ENCODE measurements at regions not wholly inside any gene's neighbourhood (a gene's known extent, or its start where the extent isn't known, plus 50 kb on each side); places are given as distances from the start of the nearest gene placed in this dataset.

GRCh38 chr6:125665295-125665814 is 84.1 kb upstream of the HEY2 start:
- no peaks in the 10 kb centered on the region for H3K9me3 ChIP-seq (ENCODE audit: low read length)
- no peak overlapping the region for H2AFZ ChIP-seq (ENCODE audit: low read length)
- no peaks in the 10 kb centered on the region for H3K4me1 ChIP-seq (ENCODE audit: low read length)
- H3K27me3 ChIP-seq (ENCODE audit: low read length), result no peaks in the 10 kb centered on the region
- H3K79me2 ChIP-seq (ENCODE audit: low read length), result no peaks in the 10 kb centered on the region
- no peaks in the 10 kb centered on the region for H3K36me3 ChIP-seq (ENCODE audit: insufficient read depth, low read length)
- no peak overlapping the region for H3K27ac ChIP-seq (ENCODE audit: low read length)
- H3K9me2 ChIP-seq (replicated peaks; ENCODE audit: insufficient read depth, low read length), result no peaks in the 10 kb centered on the region
- H3K4me3 ChIP-seq (ENCODE audit: low read length), result no peak overlapping the region
- H3K9ac ChIP-seq (ENCODE audit: low read length), result no peak overlapping the region
- no peak overlapping the region for H3K4me2 ChIP-seq (ENCODE audit: low read depth, low read length, poor library complexity, severe bottlenecking)
- H4K20me1 ChIP-seq (ENCODE audit: insufficient read depth, low read depth, low read length), result no peaks in the 10 kb centered on the region
- no peak for DNase-seq

- no peak for DNase-seq
- no peaks in the 10 kb centered on the region for H3K79me2 ChIP-seq (ENCODE audit: low read length)
- no peaks in the 10 kb centered on the region for H3K27me3 ChIP-seq (ENCODE audit: low read length)
These were observed 82.1 kb upstream of the HEY2 start for GRCh38 chr6:125667326-125667725.

DNA sequence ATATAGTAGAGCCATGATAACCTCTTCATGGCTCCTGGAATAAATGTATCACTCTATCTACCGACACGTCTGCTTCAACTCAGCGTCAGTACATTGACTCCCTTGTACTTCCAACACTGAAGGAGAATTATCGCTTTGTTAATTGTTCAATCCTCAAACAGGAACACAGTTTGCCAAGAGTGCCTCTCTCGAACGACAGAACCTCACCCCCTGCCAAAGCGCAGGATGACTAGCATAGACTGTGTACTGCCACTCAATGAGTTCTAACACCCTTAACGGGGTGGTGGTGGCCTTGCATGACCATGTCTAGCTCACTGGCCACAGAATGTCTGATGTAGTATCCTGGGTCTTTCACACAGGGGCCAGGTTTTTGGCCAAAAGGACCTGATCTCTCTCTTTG is 81.4 kb upstream of the HEY2 start:
- Histone ChIP-seq H3K9me3 (ENCODE audit: low read length) (no peaks in the 10 kb centered on the region), H3K27ac (ENCODE audit: low read length) (no peak overlapping the region), H3K4me2 (ENCODE audit: low read depth, low read length, poor library complexity, severe bottlenecking) (no peak overlapping the region), H2AFZ (ENCODE audit: low read length) (no peak overlapping the region), H3K4me1 (ENCODE audit: low read length) (no peaks in the 10 kb centered on the region), H3K4me3 (ENCODE audit: low read length) (no peak overlapping the region), H3K27me3 (ENCODE audit: low read length) (no peaks in the 10 kb centered on the region), H3K9ac (ENCODE audit: low read length) (no peak overlapping the region), H3K79me2 (ENCODE audit: low read length) (no peaks in the 10 kb centered on the region), H3K9me2 (replicated peaks; ENCODE audit: insufficient read depth, low read length) (no peaks in the 10 kb centered on the region), H3K36me3 (ENCODE audit: insufficient read depth, low read length) (no peaks in the 10 kb centered on the region), H4K20me1 (ENCODE audit: insufficient read depth, low read depth, low read length) (no peaks in the 10 kb centered on the region)
- no peak for DNase-seq

More at GRCh38 chr6:125667326-125667725, 82.1 kb upstream of the HEY2 start:
- no peak overlapping the region for H2AFZ ChIP-seq (ENCODE audit: low read length)
- H3K4me1 ChIP-seq (ENCODE audit: low read length), result no peaks in the 10 kb centered on the region
- no peak overlapping the region for H3K4me2 ChIP-seq (ENCODE audit: low read depth, low read length, poor library complexity, severe bottlenecking)
- no peak overlapping the region for H3K4me3 ChIP-seq (ENCODE audit: low read length)
- no peaks in the 10 kb centered on the region for H3K36me3 ChIP-seq (ENCODE audit: insufficient read depth, low read length)
- no peak overlapping the region for H3K9ac ChIP-seq (ENCODE audit: low read length)
- no peaks in the 10 kb centered on the region for H3K9me2 ChIP-seq (replicated peaks; ENCODE audit: insufficient read depth, low read length)
- H4K20me1 ChIP-seq (ENCODE audit: insufficient read depth, low read depth, low read length), result no peaks in the 10 kb centered on the region
- no peaks in the 10 kb centered on the region for H3K9me3 ChIP-seq (ENCODE audit: low read length)
- H3K27ac ChIP-seq (ENCODE audit: low read length), result no peak overlapping the region

DNA sequence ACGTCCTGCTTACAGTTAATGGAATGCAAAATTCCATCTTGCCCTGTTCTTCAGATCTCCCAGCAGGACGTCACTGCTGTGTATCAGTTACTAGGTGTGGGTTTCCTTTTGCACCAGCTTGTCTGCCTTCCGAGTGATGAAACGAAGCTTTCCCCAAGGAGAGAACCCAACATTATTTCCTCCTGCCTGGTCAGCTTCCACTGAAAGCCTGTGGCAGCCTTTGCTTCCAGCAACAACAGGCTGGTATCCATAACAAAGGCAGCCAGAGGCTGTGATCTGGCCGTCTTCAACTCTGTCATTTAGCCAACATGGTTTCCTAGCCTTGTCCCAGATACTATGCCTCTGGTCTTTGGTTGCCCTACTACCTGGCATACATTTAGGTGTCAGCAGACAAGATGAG is 78.9 kb upstream of the HEY2 start:
- Histone ChIP-seq H4K20me1 (ENCODE audit: insufficient read depth, low read depth, low read length) (no peaks in the 10 kb centered on the region), H3K27me3 (ENCODE audit: low read length) (no peaks in the 10 kb centered on the region), H3K36me3 (ENCODE audit: insufficient read depth, low read length) (no peaks in the 10 kb centered on the region), H3K9me3 (ENCODE audit: low read length) (no peaks in the 10 kb centered on the region), H3K9ac (ENCODE audit: low read length) (no peak overlapping the region), H2AFZ (ENCODE audit: low read length) (no peak overlapping the region), H3K27ac (ENCODE audit: low read length) (no peak overlapping the region), H3K4me2 (ENCODE audit: low read depth, low read length, poor library complexity, severe bottlenecking) (no peak overlapping the region), H3K79me2 (ENCODE audit: low read length) (no peaks in the 10 kb centered on the region), H3K4me3 (ENCODE audit: low read length) (no peak overlapping the region), H3K4me1 (ENCODE audit: low read length) (no peaks in the 10 kb centered on the region), H3K9me2 (replicated peaks; ENCODE audit: insufficient read depth, low read length) (no peaks in the 10 kb centered on the region)
- no peak for DNase-seq

DNA sequence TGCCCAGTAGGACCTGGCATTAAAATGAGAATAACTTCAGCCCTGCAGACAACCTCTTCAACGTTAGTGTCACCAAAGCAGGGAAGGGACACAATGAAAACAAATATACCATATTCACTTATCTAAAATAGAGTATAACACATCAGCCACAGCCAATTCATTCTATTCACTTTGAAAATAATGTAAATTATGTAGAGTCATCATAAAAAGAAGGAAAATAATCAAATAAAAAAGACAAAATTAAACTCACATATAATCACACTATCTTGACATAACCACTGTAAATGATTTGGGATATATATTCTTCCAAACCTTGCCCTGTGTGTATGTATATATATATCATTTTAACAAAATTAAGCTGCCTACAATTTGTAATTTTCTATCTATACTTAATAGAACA is 78.1 kb upstream of the HEY2 start:
- Histone ChIP-seq H3K9me3 (ENCODE audit: low read length) (no peaks in the 10 kb centered on the region), H3K9me2 (replicated peaks; ENCODE audit: insufficient read depth, low read length) (no peaks in the 10 kb centered on the region), H2AFZ (ENCODE audit: low read length) (no peak overlapping the region), H3K9ac (ENCODE audit: low read length) (no peak overlapping the region), H3K4me1 (ENCODE audit: low read length) (no peaks in the 10 kb centered on the region), H3K27me3 (ENCODE audit: low read length) (no peaks in the 10 kb centered on the region), H3K36me3 (ENCODE audit: insufficient read depth, low read length) (no peaks in the 10 kb centered on the region), H4K20me1 (ENCODE audit: insufficient read depth, low read depth, low read length) (no peaks in the 10 kb centered on the region), H3K27ac (ENCODE audit: low read length) (no peak overlapping the region), H3K4me2 (ENCODE audit: low read depth, low read length, poor library complexity, severe bottlenecking) (no peak overlapping the region), H3K79me2 (ENCODE audit: low read length) (no peaks in the 10 kb centered on the region), H3K4me3 (ENCODE audit: low read length) (no peak overlapping the region)
- DNase-seq, result no peak

DNA sequence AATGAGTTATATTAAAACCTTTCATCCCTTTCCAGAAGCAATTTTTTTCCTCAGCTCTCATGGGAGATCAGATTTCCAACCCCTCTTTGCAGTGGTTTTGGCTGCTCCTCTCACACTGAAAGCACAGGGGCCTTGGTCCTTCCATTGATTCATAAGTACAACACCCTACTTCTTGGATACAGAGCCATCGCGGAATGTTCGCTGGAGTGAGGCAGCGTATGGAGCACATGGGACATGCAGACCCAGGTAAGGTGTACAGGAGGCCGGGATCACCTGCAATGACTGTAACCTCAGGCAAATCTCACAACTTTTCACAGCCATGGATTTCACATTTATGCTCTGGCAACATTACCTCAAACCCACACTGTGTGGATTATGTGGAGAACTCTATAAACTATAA is 75.2 kb upstream of the HEY2 start:
- H2AFZ ChIP-seq (ENCODE audit: low read length), result no peak overlapping the region
- no peak overlapping the region for H3K4me3 ChIP-seq (ENCODE audit: low read length)
- H3K36me3 ChIP-seq (ENCODE audit: insufficient read depth, low read length), result no peaks in the 10 kb centered on the region
- H3K79me2 ChIP-seq (ENCODE audit: low read length), result no peaks in the 10 kb centered on the region
- no peaks in the 10 kb centered on the region for H3K9me3 ChIP-seq (ENCODE audit: low read length)
- no peaks in the 10 kb centered on the region for H3K4me1 ChIP-seq (ENCODE audit: low read length)
- H3K27me3 ChIP-seq (ENCODE audit: low read length), result no peaks in the 10 kb centered on the region
- no peak overlapping the region for H3K9ac ChIP-seq (ENCODE audit: low read length)
- H3K4me2 ChIP-seq (ENCODE audit: low read depth, low read length, poor library complexity, severe bottlenecking), result no peak overlapping the region
- no peaks in the 10 kb centered on the region for H4K20me1 ChIP-seq (ENCODE audit: insufficient read depth, low read depth, low read length)
- no peak for DNase-seq
- H3K9me2 ChIP-seq (replicated peaks; ENCODE audit: insufficient read depth, low read length), result no peaks in the 10 kb centered on the region
- H3K27ac ChIP-seq (ENCODE audit: low read length), result no peak overlapping the region

DNA sequence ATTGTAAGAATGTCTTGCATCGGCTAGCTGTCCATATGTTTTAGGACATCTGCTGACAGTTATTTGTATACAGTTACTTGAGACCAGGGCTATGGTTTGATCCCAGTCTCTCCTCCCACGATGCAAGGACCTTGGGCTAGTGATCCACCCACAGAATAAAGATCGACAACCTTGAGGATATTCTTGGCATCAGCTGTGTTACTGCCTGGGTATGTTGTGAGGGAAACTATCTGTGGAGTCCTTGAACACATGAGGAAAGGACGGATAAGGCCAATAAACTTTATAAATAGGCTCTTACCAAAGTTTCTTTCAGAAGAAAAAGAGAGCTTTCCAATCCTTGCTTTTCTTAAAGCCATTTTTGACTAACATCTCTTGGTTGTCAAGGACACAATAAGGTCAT is 70.8 kb upstream of the HEY2 start:
- Histone ChIP-seq H3K4me1 (ENCODE audit: low read length) (peaks cover 5% of the 10 kb centered on the region), H3K9ac (ENCODE audit: low read length) (no peak overlapping the region), H3K4me3 (ENCODE audit: low read length) (no peak overlapping the region), H2AFZ (ENCODE audit: low read length) (no peak overlapping the region), H3K9me3 (ENCODE audit: low read length) (no peaks in the 10 kb centered on the region), H4K20me1 (ENCODE audit: insufficient read depth, low read depth, low read length) (no peaks in the 10 kb centered on the region), H3K4me2 (ENCODE audit: low read depth, low read length, poor library complexity, severe bottlenecking) (no peak overlapping the region), H3K27ac (ENCODE audit: low read length) (no peak overlapping the region), H3K27me3 (ENCODE audit: low read length) (no peaks in the 10 kb centered on the region; the same call in 1 of the 2 replicates), H3K36me3 (ENCODE audit: insufficient read depth, low read length) (no peaks in the 10 kb centered on the region), H3K79me2 (ENCODE audit: low read length) (no peaks in the 10 kb centered on the region), H3K9me2 (replicated peaks; ENCODE audit: insufficient read depth, low read length) (no peaks in the 10 kb centered on the region)
- DNase-seq, result no peak

DNA sequence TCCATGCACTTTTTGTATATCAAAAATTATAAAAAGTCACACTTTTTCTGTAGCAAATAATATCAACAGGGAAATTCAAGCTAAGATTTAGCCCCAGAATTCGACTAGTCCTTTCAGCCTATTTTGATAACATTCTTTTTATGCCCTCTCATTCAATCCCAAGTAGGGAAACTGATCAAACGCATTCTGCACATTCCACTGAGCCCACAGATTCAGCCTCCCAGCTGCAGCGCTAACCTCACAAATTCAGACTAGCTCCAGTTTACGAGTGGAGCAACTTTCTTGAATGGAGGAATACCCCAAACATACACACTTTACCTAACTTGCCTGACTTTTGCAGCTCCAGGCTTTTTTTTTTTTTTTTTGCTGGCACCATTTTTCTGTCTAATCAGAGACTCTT is 70.3 kb upstream of the HEY2 start:
- Histone ChIP-seq H3K27me3 (ENCODE audit: low read length) (no peaks in the 10 kb centered on the region; the same call in 1 of the 2 replicates), H3K4me3 (ENCODE audit: low read length) (no peak overlapping the region), H3K4me1 (ENCODE audit: low read length) (peaks cover 5% of the 10 kb centered on the region), H3K4me2 (ENCODE audit: low read depth, low read length, poor library complexity, severe bottlenecking) (no peak overlapping the region), H3K79me2 (ENCODE audit: low read length) (no peaks in the 10 kb centered on the region), H2AFZ (ENCODE audit: low read length) (no peak overlapping the region), H3K9ac (ENCODE audit: low read length) (no peak overlapping the region), H3K36me3 (ENCODE audit: insufficient read depth, low read length) (no peaks in the 10 kb centered on the region), H3K9me3 (ENCODE audit: low read length) (no peaks in the 10 kb centered on the region), H3K9me2 (replicated peaks; ENCODE audit: insufficient read depth, low read length) (no peaks in the 10 kb centered on the region), H3K27ac (ENCODE audit: low read length) (no peak overlapping the region), H4K20me1 (ENCODE audit: insufficient read depth, low read depth, low read length) (no peaks in the 10 kb centered on the region)
- DNase-seq, result no peak

DNA sequence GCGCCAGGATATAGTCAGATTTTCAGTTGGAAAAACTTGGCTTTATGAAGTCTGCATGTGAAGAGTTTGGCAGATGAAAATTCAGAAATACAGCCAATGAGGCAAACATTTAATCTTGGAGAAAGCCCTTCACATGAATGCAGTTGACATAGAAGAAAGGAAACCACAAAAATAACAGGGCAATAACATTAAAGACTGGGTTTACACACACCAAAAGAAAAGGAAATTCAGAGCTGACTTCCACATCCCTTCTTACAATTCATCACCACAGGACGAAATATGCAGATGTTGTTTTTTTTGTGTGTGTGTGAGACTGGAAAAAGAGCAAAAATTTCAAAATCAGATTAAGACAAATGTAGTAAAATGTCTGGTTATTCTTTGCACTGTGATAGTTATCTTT is 69.8 kb upstream of the HEY2 start:
- no peaks in the 10 kb centered on the region for H4K20me1 ChIP-seq (ENCODE audit: insufficient read depth, low read depth, low read length)
- H3K27ac ChIP-seq (ENCODE audit: low read length), result no peak overlapping the region
- no peaks in the 10 kb centered on the region for H3K36me3 ChIP-seq (ENCODE audit: insufficient read depth, low read length)
- no peak overlapping the region for H3K4me3 ChIP-seq (ENCODE audit: low read length)
- no peak overlapping the region for H3K9ac ChIP-seq (ENCODE audit: low read length)
- no peaks in the 10 kb centered on the region for H3K9me2 ChIP-seq (replicated peaks; ENCODE audit: insufficient read depth, low read length)
- H3K4me2 ChIP-seq (ENCODE audit: low read depth, low read length, poor library complexity, severe bottlenecking), result no peak overlapping the region
- H3K27me3 ChIP-seq (ENCODE audit: low read length), result no peaks in the 10 kb centered on the region; the same call in 1 of the 2 replicates
- peaks cover 5% of the 10 kb centered on the region for H3K4me1 ChIP-seq (ENCODE audit: low read length)
- DNase-seq, result no peak
- H2AFZ ChIP-seq (ENCODE audit: low read length), result no peak overlapping the region
- H3K9me3 ChIP-seq (ENCODE audit: low read length), result no peaks in the 10 kb centered on the region
- H3K79me2 ChIP-seq (ENCODE audit: low read length), result no peaks in the 10 kb centered on the region

Data from Karpas-422 (cell line).